Adipocyte (in vitro differentiated cells): ENCODE measurements at regions not wholly inside any gene's neighbourhood (a gene's known extent, or its start where the extent isn't known, plus 50 kb on each side); places are given as distances from the start of the nearest gene placed in this dataset.

Experiments used
- DNase-seq: peaks from one replicate; pipeline ENCODE4 v3.0.0-alpha.2; 2015; ENCODE audit warnings: low read depth
- H3K27me3 ChIP-seq: replicated peaks from 2 replicates; pipeline ENCODE4 v1.7.0; 2013; ENCODE audit warnings: mild to moderate bottlenecking, low read length, moderate library complexity; ENCODE audit not compliant: control insufficient read depth, insufficient read depth
- H3K36me3 ChIP-seq: 2 replicates; pipeline ENCODE4 v1.7.0; 2013; ENCODE audit warnings: low read length, mild to moderate bottlenecking, moderate library complexity; ENCODE audit not compliant: control insufficient read depth, insufficient read depth, severe bottlenecking
- H3K4me1 ChIP-seq: 2 replicates; pipeline ENCODE4 v1.7.0; 2013; ENCODE audit warnings: mild to moderate bottlenecking, low read length, moderate library complexity; ENCODE audit not compliant: control insufficient read depth, insufficient read depth
- H3K4me3 ChIP-seq: 2 replicates; pipeline ENCODE4 v1.7.0; 2013; ENCODE audit warnings: mild to moderate bottlenecking, low read length, moderate library complexity
- H3K9ac ChIP-seq: 2 replicates; pipeline ENCODE4 v1.7.0; 2013; ENCODE audit warnings: mild to moderate bottlenecking, low read length, moderate library complexity
- H3K9me3 ChIP-seq: 2 replicates; pipeline ENCODE4 v1.7.0; 2013; ENCODE audit warnings: mild to moderate bottlenecking, low read length, moderate library complexity; ENCODE audit not compliant: control insufficient read depth

DNA sequence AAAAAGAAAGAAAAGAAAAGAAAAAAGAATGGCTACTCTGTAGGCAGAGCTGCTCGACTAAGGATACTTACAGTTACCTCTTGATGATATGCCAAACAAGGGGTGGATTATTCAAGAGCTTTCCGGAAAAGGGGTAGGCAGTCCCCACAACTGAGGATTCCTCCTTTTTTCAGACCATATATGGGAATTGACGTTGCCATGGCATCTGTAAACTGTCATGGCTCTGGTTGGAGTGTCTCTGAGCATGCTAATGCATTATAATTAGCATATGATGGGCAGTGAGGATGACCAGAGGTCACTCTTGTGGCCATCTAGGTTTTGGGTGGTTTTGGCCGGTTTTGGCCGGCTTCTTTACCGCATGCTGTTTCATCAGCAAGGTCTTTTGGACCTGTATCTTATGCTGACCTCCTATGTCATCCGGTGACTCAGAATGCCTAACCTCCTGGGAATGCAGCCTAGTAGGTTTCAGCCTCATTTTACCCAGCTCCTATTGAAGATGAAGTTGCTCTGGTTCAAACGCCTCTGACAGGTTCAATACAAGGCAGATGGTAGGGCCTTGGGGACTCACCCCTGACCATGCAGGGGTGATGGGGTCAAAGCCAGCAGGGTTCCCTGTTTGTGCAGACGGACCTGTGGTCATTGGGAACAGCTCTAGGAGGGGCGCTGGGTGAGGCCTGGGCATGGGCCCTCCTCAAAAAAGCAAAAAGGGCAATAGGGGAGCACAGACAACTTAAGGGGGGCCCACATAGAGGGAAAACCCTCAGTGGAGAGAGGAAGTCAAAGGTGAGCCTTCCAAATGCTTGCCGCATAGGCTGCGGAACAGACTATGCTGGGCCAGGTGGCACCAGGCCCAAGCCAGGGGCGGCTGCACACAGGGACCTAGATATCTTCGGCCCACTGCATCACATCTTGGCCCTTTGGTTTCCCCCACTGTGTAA lies 251.2 kb upstream of the RAB6C start:
- no peaks in the 10 kb centered on the region for H3K9me3 ChIP-seq
- no peak overlapping the region for H3K4me3 ChIP-seq
- H3K36me3 ChIP-seq, result no peaks in the 10 kb centered on the region
- no peaks in the 10 kb centered on the region for H3K4me1 ChIP-seq
- DNase-seq, result no peak
- H3K27me3 ChIP-seq, result peaks cover 29% of the 10 kb centered on the region
- H3K9ac ChIP-seq, result no peak overlapping the region

DNA sequence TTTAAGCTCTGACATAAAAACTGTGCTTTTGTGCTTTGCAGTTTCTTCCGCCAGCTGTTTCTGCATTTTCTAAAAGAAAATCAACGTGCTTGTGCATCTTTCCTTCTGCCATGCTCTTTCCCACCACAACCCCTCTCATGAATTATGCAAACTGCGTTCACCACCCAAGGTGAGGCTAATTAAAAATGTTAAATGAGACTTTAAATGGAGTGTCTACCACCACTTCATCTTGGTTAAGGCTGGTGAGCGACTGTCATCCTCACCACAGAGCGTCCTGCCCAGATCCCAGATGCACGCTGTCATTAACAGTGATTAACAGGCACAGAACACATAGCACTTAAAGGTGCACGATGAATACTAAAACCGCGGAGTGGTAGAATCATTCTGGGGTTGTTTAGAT lies 250.5 kb upstream of the RAB6C start:
- no peaks in the 10 kb centered on the region for H3K4me1 ChIP-seq
- no peak overlapping the region for H3K9ac ChIP-seq
- no peak overlapping the region for H3K4me3 ChIP-seq
- H3K27me3 ChIP-seq, result peaks cover 31% of the 10 kb centered on the region
- H3K9me3 ChIP-seq, result no peaks in the 10 kb centered on the region
- DNase-seq, result no peak
- no peaks in the 10 kb centered on the region for H3K36me3 ChIP-seq

DNA sequence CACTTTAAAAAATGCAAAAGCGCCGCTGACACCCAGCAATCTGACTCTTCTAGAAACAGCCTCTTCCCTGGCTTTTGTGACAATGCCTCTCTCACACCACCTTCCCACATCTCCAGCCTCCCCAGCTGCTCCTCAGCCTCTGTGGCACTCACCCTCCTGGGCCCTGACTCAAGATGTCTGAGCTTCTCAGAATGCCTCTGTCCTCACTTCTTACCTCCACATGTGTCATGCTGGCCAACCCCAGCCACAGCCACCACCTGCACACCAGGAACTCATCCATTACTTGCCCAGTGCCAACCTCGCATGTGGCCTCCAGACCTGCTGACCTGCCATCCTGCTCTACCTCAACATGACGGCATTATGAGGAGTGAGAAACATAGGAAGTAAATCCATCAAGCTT lies 249.8 kb upstream of the RAB6C start:
- no peak for DNase-seq
- no peak overlapping the region for H3K4me3 ChIP-seq
- peaks cover 30% of the 10 kb centered on the region for H3K27me3 ChIP-seq
- no peak overlapping the region for H3K9ac ChIP-seq
- no peaks in the 10 kb centered on the region for H3K4me1 ChIP-seq
- H3K9me3 ChIP-seq, result no peaks in the 10 kb centered on the region
- no peaks in the 10 kb centered on the region for H3K36me3 ChIP-seq

DNA sequence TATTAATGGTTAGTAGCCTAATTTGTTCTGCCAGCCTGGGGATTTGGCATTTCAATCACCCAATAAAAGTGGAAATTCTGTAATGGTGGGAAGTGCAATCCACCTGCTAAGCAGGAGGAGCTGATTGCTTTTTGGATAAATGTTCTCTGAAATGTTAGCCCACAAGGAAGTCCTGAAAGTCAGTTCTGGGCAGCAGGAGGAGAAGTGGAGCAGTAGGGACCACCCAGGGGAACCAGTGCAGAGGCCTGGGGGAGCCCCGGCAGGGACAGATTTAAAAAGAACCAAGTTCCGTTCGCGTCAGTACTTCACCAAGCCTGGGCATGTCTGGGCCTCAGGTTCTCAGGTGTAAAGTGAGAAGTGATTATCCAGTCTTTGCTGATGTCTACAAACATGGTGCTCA lies 248.5 kb upstream of the RAB6C start:
- Histone ChIP-seq H3K27me3 (peaks cover 25% of the 10 kb centered on the region), H3K9me3 (no peaks in the 10 kb centered on the region), H3K4me1 (no peaks in the 10 kb centered on the region), H3K36me3 (no peaks in the 10 kb centered on the region), H3K4me3 (no peak overlapping the region), H3K9ac (no peak overlapping the region)
- no peak for DNase-seq

DNA sequence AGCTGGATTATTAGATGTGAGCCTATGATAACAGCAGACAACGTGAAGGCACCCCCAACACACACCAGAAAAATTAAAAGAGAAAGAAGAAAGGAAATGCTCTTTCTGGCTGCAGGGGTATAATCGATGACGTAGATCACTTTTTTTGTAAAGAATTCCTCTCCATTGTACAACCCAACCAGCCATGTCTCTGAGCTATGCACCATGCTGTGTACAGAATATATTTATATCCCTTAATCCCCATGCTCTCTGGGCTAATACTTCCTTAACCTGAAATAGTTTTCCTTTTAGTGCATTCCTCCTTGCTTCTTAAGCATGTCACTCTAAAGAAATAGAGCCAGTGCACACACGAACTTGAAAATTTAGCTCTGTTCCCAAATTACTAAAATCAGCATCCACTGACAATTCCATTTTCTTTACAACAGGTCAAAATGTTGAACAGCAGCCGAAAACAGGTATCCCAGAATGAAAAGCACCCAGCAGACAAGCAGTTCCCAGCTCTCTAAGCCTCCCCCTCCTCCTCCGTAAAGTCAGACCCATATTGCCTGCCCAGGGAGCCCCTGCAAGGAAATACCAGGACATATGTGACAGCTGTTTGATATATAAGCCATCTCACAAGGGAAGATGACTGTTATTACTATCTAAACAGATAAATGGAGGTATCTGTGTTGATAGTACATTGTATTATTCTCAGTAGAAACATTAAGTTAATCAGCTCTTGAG lies 247.4 kb upstream of the RAB6C start:
- no peak overlapping the region for H3K9ac ChIP-seq
- DNase-seq, result no peak
- no peak overlapping the region for H3K4me3 ChIP-seq
- no peaks in the 10 kb centered on the region for H3K36me3 ChIP-seq
- H3K4me1 ChIP-seq, result no peaks in the 10 kb centered on the region
- H3K27me3 ChIP-seq, result peaks cover 25% of the 10 kb centered on the region
- no peaks in the 10 kb centered on the region for H3K9me3 ChIP-seq

DNA sequence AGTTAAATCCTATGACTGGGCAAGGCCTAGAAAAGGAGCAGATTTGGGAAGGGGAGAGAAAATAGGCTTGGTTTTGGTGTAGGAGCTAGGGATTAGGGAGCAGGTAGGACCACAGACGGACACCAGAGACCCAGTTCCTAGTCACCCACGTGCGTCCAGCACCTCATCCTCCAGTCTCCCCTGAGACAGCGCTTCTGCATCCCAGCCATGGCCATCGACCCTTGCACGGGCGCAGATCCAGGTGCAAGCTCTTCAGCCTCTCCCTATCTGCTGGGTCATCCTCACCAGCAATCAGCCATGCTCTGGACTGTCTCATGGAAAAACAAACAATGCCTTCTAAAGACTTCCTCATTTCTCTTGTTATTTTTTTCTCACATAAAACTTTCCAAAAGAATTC lies 246.8 kb upstream of the RAB6C start:
- H3K27me3 ChIP-seq, result peaks cover 25% of the 10 kb centered on the region
- H3K4me3 ChIP-seq, result no peak overlapping the region
- no peak overlapping the region for H3K9ac ChIP-seq
- H3K9me3 ChIP-seq, result no peaks in the 10 kb centered on the region
- DNase-seq, result no peak
- no peaks in the 10 kb centered on the region for H3K36me3 ChIP-seq
- H3K4me1 ChIP-seq, result no peaks in the 10 kb centered on the region

DNA sequence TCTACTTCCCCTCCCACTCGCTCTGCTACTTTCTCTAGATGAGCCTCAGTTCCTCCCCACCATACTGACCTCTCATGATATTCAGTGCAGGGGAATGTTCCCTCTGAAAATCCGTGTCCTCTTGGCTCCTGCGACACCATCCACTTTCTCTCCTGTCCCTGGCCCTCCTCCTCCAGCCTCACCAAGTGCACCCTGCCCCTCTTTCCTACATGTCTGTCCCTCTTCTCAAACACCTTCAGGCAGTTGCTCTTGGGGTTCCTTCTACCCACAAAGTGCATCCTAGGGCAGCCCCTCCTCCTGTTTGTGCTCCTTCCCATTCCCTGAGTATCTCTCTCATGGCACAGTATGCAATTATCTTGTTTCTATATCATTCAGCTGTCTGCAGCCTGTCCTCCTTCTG lies 246.4 kb upstream of the RAB6C start:
- H3K4me1 ChIP-seq, result no peaks in the 10 kb centered on the region
- no peak for DNase-seq

DNA sequence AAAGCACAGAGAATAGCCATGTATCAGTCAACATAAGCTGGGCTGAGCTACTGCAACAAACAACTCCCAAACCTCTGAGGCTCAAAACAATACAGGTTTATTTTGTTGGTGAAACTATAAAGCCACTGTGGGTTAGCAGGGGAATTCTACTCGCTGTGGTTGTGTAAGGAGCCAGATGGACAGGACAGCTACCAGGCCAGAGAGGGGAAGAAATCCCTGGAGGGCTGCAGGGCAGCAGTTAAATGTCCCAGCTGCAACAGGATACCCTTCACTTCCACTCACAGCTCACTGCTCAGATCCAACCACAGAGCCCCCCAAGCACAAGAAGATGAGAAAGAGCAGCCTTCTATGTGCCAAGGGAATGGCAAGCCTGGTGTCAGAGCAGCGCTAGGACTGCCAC lies 245.9 kb upstream of the RAB6C start:
- H3K9ac ChIP-seq, result no peak overlapping the region
- H3K27me3 ChIP-seq, result peaks cover 25% of the 10 kb centered on the region
- no peaks in the 10 kb centered on the region for H3K9me3 ChIP-seq

More for the DNA sequence above, 246.4 kb upstream of the RAB6C start:
- H3K27me3 ChIP-seq, result peaks cover 25% of the 10 kb centered on the region
- H3K4me3 ChIP-seq, result no peak overlapping the region
- no peak overlapping the region for H3K9ac ChIP-seq
- H3K9me3 ChIP-seq, result no peaks in the 10 kb centered on the region
- no peaks in the 10 kb centered on the region for H3K36me3 ChIP-seq

DNA sequence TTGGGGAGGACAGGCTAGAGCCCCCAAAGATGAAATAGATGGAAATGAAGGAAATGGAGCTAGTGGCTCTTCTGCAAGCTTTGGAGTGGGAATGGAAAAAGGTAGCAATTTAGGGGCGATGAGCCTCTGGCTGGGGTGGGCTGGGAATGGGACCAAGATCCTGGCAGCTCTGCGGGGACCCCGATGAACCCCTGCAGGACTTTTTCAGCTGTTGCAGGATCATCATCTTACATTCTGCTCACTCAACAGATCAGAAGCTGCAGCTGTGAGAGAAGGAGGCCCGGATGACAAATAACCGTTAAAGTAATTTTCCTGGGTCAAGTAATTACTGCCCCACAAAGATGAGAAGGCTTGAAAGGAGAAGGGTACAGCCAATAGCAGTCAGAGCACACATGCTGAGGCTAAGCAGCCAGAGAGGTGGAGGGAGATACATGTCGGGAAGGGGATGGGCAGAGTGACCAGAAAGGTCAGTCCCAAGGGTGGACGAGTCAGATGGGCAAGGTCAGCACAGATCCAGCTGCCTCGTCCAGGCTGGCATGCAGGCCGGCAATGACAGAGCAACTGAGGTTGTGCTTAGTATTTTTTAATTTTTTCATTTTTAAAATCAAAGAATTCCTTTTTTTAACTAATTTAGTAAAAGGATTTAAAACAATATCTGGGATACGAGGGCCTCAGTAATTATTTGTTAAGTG lies 245.0 kb upstream of the RAB6C start:
- Histone ChIP-seq H3K27me3 (peaks cover 25% of the 10 kb centered on the region), H3K4me3 (no peak overlapping the region), H3K9me3 (no peaks in the 10 kb centered on the region), H3K4me1 (no peaks in the 10 kb centered on the region), H3K36me3 (no peaks in the 10 kb centered on the region), H3K9ac (no peak overlapping the region)
- no peak for DNase-seq

More for the DNA sequence above, 245.9 kb upstream of the RAB6C start:
- DNase-seq, result no peak
- Histone ChIP-seq H3K4me3 (no peak overlapping the region), H3K4me1 (no peaks in the 10 kb centered on the region), H3K36me3 (no peaks in the 10 kb centered on the region)

DNA sequence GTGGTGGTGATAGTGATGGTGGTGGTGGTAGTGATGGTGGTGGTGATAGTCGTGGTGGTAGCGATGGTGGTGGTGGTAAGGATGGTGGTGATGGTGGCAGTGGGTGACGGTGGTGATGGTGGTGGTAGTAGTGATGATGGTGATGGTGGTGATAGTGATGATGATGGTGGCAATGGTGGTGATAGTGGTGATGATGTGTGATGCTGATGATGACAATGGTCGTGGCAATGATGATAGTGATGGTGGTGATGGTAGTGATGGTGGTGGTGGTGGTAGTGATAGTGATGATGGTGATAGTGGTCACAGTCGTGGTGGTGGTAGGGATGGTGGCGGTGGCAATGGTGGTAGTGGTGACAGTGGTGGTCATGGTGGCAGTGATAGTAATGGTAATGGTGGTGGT lies 243.9 kb upstream of the RAB6C start:
- H3K4me1 ChIP-seq, result no peaks in the 10 kb centered on the region
- peaks cover 21% of the 10 kb centered on the region for H3K27me3 ChIP-seq
- H3K36me3 ChIP-seq, result no peaks in the 10 kb centered on the region
- H3K9me3 ChIP-seq, result no peaks in the 10 kb centered on the region
- DNase-seq, result no peak
- no peak overlapping the region for H3K9ac ChIP-seq
- no peak overlapping the region for H3K4me3 ChIP-seq
